Esophagus (tissue), 2 donors: ENCODE measurements at regions not wholly inside any gene's neighbourhood (a gene's known extent, or its start where the extent isn't known, plus 50 kb on each side); places are given as distances from the start of the nearest gene placed in this dataset.
"Not testable (repeated sequence)": the region's sequence is repeated elsewhere in the genome, so short reads cannot be mapped to it uniquely, and the experiment has no call there.

Source experiments
- H3K27ac ChIP-seq, 2 donors: one replicate each; pipeline ENCODE4 v1.5.1; 2013; ENCODE audit warnings: low read depth in 2 of 2, mild to moderate bottlenecking in 2 of 2, inconsistent platforms in 1 of 2, low read length in 1 of 2, moderate library complexity in 1 of 2
- H3K27me3 ChIP-seq, 2 donors: one replicate each; pipeline ENCODE4 v1.6.1; 2013; ENCODE audit warnings: low read length in 2 of 2, control low read depth in 1 of 2, mild to moderate bottlenecking in 1 of 2; ENCODE audit not compliant: insufficient read depth in 2 of 2, control insufficient read depth in 1 of 2
- H3K36me3 ChIP-seq, 2 donors: one replicate each; pipeline ENCODE4 v1.6.1; 2013; ENCODE audit warnings: low read length in 1 of 2; ENCODE audit not compliant: control insufficient read depth in 2 of 2, insufficient read depth in 2 of 2
- H3K4me1 ChIP-seq, 2 donors: one replicate each; pipeline ENCODE4 v1.6.1; 2013; ENCODE audit warnings: low read length in 1 of 2; ENCODE audit not compliant: control insufficient read depth in 2 of 2, insufficient read depth in 2 of 2
- H3K4me3 ChIP-seq, 2 donors: one replicate each; pipeline ENCODE4 v1.5.1; 2013; ENCODE audit warnings: low read length in 2 of 2, mild to moderate bottlenecking in 2 of 2, low read depth in 1 of 2, moderate library complexity in 1 of 2
- H3K9me3 ChIP-seq, 2 donors: one replicate each; pipeline ENCODE4 v1.6.1; 2013; ENCODE audit warnings: mild to moderate bottlenecking in 2 of 2, low read depth in 1 of 2, low read length in 1 of 2, moderate library complexity in 1 of 2; ENCODE audit not compliant: control insufficient read depth in 2 of 2, insufficient read depth in 1 of 2
- WGBS, 2 donors: extraction: QIAGEN DNeasy Blood & Tissue Kit; methylation state at CpG; one replicate each; pipeline ENCODE4 v1.1.7; 2013; 5-methylcytosine and 5-hydroxymethylcytosine counted together
- donor health status: healthy with polysubstance abuse.
- donor health status: Bipolar disorder and iron deficiency.

DNA sequence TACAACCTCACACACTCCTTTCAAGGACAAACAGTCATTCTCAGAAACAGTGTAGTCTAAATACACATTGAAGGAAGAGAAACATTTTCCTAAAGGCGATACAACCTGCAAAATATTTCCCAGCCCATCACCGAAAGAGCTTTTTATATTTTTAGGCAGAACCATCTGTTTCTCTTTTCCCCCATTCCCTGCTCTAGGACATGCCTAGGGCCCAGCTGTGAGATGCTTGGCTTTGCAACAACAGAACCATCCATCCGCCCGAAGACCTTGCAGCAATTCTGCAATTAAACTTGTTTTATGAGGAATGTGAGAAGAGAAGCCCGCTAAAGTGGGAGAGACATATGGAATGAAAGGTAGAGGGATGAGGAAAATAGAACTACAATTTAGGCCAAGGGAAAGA, 105.6 kb upstream of the RFX8 start:
- Histone ChIP-seq H3K4me3 (no peak overlapping the region), H3K27me3 (no peaks in the 10 kb centered on the region), H3K27ac (no peak overlapping the region), H3K4me1 (no peaks in the 10 kb centered on the region), H3K9me3 (no peaks in the 10 kb centered on the region), H3K36me3 (no peaks in the 10 kb centered on the region)
- WGBS, 2 donors, result 95% methylated on average over 5 of the region's 5 CpGs

DNA sequence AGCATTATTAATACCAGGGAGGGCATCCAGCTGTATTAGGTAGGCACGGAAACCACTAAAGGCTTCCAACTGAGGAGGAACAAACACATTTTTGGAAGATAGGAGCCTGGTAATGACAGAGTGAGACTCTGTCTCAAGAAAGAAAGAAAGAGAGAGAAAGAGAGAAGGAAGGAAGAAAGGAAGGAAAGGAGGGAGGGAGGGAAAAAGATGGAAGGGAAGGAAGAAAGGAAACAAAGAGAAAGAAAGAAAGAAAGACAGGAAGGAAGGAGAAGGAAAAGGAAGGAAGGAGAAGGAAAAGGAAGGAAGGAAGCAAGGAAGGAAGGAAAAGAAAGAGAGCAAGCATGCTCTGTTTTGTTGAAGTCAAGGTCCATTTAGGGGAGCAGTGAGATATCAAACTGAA, 103.8 kb upstream of the RFX8 start:
- 94% methylated on average over 1 of the region's 1 CpG for WGBS, 2 donors
- H3K9me3 ChIP-seq, result no peaks in the 10 kb centered on the region
- no peaks in the 10 kb centered on the region for H3K36me3 ChIP-seq
- H3K27ac ChIP-seq, result no peak overlapping the region
- H3K27me3 ChIP-seq, result no peaks in the 10 kb centered on the region
- no peak overlapping the region for H3K4me3 ChIP-seq
- H3K4me1 ChIP-seq, result no peaks in the 10 kb centered on the region

DNA sequence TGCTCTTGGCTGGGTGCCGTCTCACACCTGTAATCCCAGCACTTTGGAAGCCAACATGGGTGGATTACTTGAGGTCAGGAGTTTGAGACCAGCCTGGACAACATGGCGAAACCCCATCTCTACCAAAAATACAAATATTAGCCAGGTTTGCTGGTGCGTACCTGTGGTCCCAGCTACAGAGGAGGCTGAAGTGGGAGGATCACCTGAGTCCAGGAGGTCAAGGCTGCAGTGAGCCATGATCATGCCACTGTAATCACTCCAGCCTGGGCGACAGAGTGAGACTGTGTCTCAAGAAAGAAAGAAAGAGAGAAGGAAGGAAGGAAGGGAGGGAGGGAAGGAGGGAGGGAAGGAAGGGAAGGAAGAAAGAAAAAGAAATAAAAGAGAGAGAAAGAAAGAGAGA, 103.2 kb upstream of the RFX8 start:
- H3K4me1 ChIP-seq, H3K9me3 ChIP-seq, H3K27ac ChIP-seq, H3K4me3 ChIP-seq, H3K27me3 ChIP-seq, H3K36me3 ChIP-seq: not testable (repeated sequence)
- 88 to 93% methylated on average over 4 of the region's 4 CpGs for WGBS, 2 donors

DNA sequence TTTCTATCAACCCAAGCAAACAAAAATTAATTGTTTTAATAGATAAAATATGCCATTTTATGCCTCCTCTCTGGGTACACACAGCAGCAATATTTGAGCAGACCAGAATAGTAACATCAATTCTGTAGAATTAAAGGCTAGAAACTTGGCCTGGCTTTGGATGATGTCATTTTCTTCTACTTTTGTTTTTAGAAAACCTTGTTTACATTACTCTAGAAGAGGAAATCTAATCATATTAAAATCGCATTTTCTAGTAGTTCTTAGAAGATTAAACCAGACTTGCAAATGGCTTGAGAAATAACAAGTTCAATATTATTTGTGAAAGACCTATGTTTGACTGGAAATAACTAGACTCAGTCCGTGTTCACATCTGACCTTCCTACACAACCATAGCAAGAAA, 102.3 kb upstream of the RFX8 start:
- no peak overlapping the region for H3K4me3 ChIP-seq
- no peaks in the 10 kb centered on the region for H3K4me1 ChIP-seq
- WGBS, 2 donors, result 36 to 47% methylated on average over 2 of the region's 2 CpGs
- no peak overlapping the region for H3K27ac ChIP-seq
- H3K27me3 ChIP-seq, result no peaks in the 10 kb centered on the region
- H3K9me3 ChIP-seq, result no peaks in the 10 kb centered on the region
- H3K36me3 ChIP-seq, result no peaks in the 10 kb centered on the region

DNA sequence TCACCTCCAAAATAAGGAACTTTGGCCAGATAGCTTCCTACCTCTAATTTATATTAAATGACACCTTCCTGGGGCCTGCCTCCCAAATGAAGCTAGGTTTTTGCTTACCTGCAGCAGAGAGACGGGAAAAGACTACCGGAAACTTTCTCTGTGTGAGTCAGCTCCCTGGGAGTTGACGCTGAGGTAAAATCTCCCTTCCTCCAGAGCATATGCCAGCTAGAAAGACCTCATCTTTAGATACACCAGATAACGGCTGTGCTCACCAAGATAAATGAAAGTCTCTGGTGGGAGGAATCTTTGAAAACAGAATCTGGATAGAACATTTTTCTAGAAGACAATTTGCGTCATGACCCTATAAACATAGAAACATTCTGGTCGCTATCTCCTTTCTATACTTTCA, 99.7 kb upstream of the RFX8 start:
- H3K36me3 ChIP-seq, result no peaks in the 10 kb centered on the region
- no peak overlapping the region for H3K27ac ChIP-seq
- H3K4me3 ChIP-seq, result no peak overlapping the region
- no peaks in the 10 kb centered on the region for H3K9me3 ChIP-seq
- 89 to 91% methylated on average over 6 of the region's 6 CpGs for WGBS, 2 donors
- no peaks in the 10 kb centered on the region for H3K4me1 ChIP-seq
- no peaks in the 10 kb centered on the region for H3K27me3 ChIP-seq

DNA sequence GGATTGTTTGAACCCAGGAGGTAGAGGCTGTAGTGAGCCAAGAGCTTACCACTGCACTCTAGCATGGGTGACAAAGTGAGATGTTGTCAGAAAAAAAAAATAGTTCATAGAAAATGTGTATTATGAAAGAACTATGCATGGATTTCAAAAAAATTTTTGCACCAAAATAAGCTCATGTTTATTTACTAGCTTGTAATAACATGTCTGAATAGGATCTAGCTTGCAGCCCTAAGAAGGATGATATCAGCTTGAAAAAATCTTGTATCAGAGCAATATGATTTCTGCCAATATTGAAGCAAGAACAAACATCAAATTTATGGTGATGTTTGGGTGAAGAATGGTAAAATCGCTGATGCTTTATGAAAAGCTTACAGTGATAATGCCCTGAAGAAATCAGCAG, 97.0 kb upstream of the RFX8 start:
- 73 to 74% methylated on average over 1 of the region's 1 CpG for WGBS, 2 donors
- Histone ChIP-seq H3K36me3 (no peaks in the 10 kb centered on the region), H3K4me1 (no peaks in the 10 kb centered on the region), H3K27me3 (no peaks in the 10 kb centered on the region), H3K27ac (no peak overlapping the region), H3K9me3 (no peaks in the 10 kb centered on the region), H3K4me3 (no peak overlapping the region)

DNA sequence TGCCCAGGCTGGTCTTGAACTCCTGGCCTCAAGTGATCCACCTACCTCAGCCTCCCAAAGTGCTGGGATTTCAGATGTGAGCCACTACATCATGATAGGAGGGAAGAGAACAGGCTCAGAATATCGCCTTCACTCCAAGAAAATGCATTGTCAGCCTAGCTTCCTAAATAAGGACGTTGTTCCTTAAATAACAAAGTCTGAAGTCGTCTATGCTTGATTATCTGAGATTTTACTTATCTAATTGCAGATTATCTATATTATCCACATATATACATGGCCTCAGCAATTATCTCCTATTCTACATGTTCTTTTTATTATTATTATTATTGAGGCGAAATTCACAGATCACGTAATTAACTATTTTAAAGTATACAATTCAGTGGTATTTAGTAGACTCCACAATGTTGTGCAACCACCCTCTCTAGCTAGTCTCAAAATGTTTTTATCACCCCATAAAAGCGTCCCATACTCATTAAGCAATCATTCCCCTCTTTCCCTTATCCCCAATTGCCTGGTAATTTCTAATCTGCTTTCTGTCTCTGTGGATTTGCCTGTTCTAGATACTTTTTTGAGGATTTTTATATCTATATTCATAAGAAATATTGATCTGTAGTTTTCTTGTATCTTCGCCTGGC, 95.1 kb upstream of the RFX8 start:
- no peaks in the 10 kb centered on the region for H3K4me1 ChIP-seq
- no peaks in the 10 kb centered on the region for H3K36me3 ChIP-seq
- H3K27ac ChIP-seq, result no peak overlapping the region
- H3K9me3 ChIP-seq, result no peaks in the 10 kb centered on the region
- WGBS, 2 donors, result 78 to 79% methylated on average over 7 of the region's 7 CpGs
- no peaks in the 10 kb centered on the region for H3K27me3 ChIP-seq
- H3K4me3 ChIP-seq, result no peak overlapping the region

DNA sequence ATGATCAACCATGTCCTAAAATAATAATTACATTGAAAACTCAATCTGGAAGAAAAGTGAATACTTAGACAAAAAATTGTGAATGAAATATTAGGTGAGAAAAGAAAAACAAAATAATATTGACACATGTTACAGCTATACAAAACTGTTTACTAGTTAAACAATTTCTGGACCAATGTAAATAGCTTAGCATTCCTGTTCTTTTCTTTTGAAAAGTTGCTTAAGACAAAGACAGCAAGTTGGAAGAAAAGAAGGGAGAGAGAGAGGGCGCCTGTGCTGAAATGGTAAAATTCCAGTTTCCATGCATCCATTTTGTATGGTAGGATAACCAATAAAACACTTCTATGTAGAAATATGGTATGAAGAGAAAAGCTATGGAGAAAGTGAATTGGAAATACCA, 94.1 kb upstream of the RFX8 start:
- H3K27ac ChIP-seq, result no peak overlapping the region
- no peak overlapping the region for H3K4me3 ChIP-seq
- WGBS, 2 donors, result 84 to 85% methylated on average over 1 of the region's 1 CpG
- H3K4me1 ChIP-seq, result no peaks in the 10 kb centered on the region
- no peaks in the 10 kb centered on the region for H3K9me3 ChIP-seq
- no peaks in the 10 kb centered on the region for H3K27me3 ChIP-seq
- H3K36me3 ChIP-seq, result no peaks in the 10 kb centered on the region

DNA sequence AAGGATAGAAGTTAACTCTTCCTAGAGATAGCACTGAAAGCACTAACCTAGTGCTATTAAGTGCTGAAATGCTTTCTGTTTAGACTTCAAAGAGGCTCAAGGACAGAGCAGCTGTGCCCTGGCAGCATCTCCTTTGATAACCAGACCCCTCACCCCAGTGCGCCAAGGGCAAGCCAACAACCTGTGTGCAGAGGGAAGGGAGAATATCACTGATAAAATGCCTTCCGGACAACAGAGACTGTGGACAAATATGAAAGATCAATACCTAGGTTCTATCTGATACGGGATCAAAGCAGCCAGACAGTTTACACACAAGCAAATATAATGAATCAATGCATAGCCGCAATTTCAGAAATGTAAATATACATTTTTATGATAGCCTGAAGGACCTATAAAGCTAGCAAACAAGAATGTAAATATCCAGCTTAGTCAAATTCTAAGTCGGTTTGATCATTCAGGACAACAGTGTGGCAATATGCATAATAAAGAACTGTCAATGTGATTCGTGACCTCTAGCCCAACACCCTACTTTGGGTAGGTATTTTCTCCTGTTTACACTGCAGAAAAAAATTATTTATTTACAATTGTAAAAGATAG, 91.8 kb upstream of the RFX8 start:
- Histone ChIP-seq H3K9me3 (no peaks in the 10 kb centered on the region), H3K27ac (no peak overlapping the region), H3K4me1 (no peaks in the 10 kb centered on the region), H3K4me3 (no peak overlapping the region), H3K36me3 (no peaks in the 10 kb centered on the region), H3K27me3 (no peaks in the 10 kb centered on the region)
- 59 to 75% methylated on average over 6 of the region's 6 CpGs for WGBS, 2 donors

DNA sequence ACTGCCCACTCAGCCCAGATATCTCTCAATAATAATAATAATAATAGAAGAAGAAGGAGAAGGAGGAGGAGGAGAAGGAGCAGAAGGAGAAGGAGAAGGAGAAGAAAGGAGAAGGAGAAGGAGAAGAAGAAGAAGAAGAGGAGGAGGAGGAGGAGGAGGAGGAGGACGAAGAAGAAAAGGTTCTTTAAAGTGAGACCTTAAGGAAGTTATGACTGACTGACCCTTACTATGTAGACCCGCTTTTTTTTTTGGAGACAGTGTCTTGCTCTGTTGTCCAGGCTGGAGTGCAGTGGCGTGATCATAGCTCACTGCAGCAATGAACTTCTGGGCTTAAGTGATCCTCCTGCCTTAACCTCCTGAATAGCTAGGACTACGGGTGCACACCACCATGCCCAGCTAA, 88.9 kb upstream of the RFX8 start:
- no peak overlapping the region for H3K4me3 ChIP-seq
- 90 to 96% methylated on average over 4 of the region's 4 CpGs for WGBS, 2 donors
- peaks cover 2 to 4% of the 10 kb centered on the region in 2 donors for H3K9me3 ChIP-seq
- H3K36me3 ChIP-seq, result no peaks in the 10 kb centered on the region
- H3K4me1 ChIP-seq, result peaks cover 0 to 3% of the 10 kb centered on the region in 2 donors
- H3K27ac ChIP-seq, result no peak overlapping the region
- H3K27me3 ChIP-seq, result no peaks in the 10 kb centered on the region
